HUES64 (cell line): ENCODE measurements at regions not wholly inside any gene's neighbourhood (a gene's known extent, or its start where the extent isn't known, plus 50 kb on each side); places are given as distances from the start of the nearest gene placed in this dataset.

Source experiments
- H3K27ac ChIP-seq: 2 replicates; pipeline ENCODE4 v1.7.0; 2013; ENCODE audit warnings: low read depth, low read length, inconsistent platforms
- H3K27me3 ChIP-seq: 2 replicates; pipeline ENCODE4 v1.6.1; 2013; ENCODE audit warnings: mild to moderate bottlenecking, low read length; ENCODE audit not compliant: insufficient read depth
- H3K36me3 ChIP-seq: 2 replicates; pipeline ENCODE4 v1.6.1; 2013; ENCODE audit warnings: mild to moderate bottlenecking, low read length; ENCODE audit not compliant: insufficient read depth
- H3K4me1 ChIP-seq: 2 replicates; pipeline ENCODE4 v1.6.1; 2013; ENCODE audit warnings: mild to moderate bottlenecking, low read length, moderate library complexity; ENCODE audit not compliant: insufficient read depth
- H3K4me3 ChIP-seq: 2 replicates; pipeline ENCODE4 v1.5.1; 2013; ENCODE audit warnings: mild to moderate bottlenecking, low read length, moderate library complexity
- H3K9ac ChIP-seq: 2 replicates; pipeline ENCODE4 v1.6.1; 2013; ENCODE audit warnings: mild to moderate bottlenecking, low read depth, low read length
- H3K9me3 ChIP-seq: 2 replicates; pipeline ENCODE4 v1.6.1; 2013; ENCODE audit warnings: low read depth, low read length; ENCODE audit not compliant: insufficient read depth
- WGBS: fragments of 150-250, 120-280 bp; methylation state at CpG from one replicate; pipeline ENCODE4 v1.1.7; 2013; ENCODE audit warnings: missing lambda C conversion rate; 5-methylcytosine and 5-hydroxymethylcytosine counted together

GRCh38 chr4:108527723-108528122 lies 92.7 kb upstream of the RPL34 start:
- no peak overlapping the region for H3K4me3 ChIP-seq
- no peaks in the 10 kb centered on the region for H3K9me3 ChIP-seq
- no peaks in the 10 kb centered on the region for H3K27me3 ChIP-seq
- no peak overlapping the region for H3K9ac ChIP-seq
- no peaks in the 10 kb centered on the region for H3K36me3 ChIP-seq
- WGBS, result 94% methylated on average over 2 of the region's 2 CpGs
- no peak overlapping the region for H3K27ac ChIP-seq
- peaks cover 8% of the 10 kb centered on the region; the same call in 1 of the 2 replicates for H3K4me1 ChIP-seq

- no peak overlapping the region for H3K4me3 ChIP-seq
- WGBS, result 96% methylated on average over 1 of the region's 1 CpG
- H3K9me3 ChIP-seq, result no peaks in the 10 kb centered on the region
These were observed 99.6 kb upstream of the RPL34 start for GRCh38 chr4:108520807-108521206.

GRCh38 chr4:108519911-108520601 lies 100.3 kb upstream of the RPL34 start:
- no peak overlapping the region for H3K4me3 ChIP-seq
- no peak overlapping the region for H3K27ac ChIP-seq
- H3K4me1 ChIP-seq, result no peaks in the 10 kb centered on the region
- no peaks in the 10 kb centered on the region for H3K27me3 ChIP-seq
- H3K9ac ChIP-seq, result no peak overlapping the region
- WGBS, result 94% methylated on average over 4 of the region's 4 CpGs
- H3K9me3 ChIP-seq, result no peaks in the 10 kb centered on the region
- no peaks in the 10 kb centered on the region for H3K36me3 ChIP-seq

More at GRCh38 chr4:108520807-108521206, 99.6 kb upstream of the RPL34 start:
- Histone ChIP-seq H3K4me1 (no peaks in the 10 kb centered on the region), H3K36me3 (no peaks in the 10 kb centered on the region), H3K27me3 (no peaks in the 10 kb centered on the region), H3K27ac (no peak overlapping the region), H3K9ac (no peak overlapping the region)

GRCh38 chr4:108519208-108519833 lies 101.1 kb upstream of the RPL34 start:
- Histone ChIP-seq H3K27ac (no peak overlapping the region), H3K9me3 (no peaks in the 10 kb centered on the region), H3K27me3 (no peaks in the 10 kb centered on the region), H3K9ac (no peak overlapping the region), H3K4me1 (no peaks in the 10 kb centered on the region), H3K36me3 (no peaks in the 10 kb centered on the region), H3K4me3 (no peak overlapping the region)

- H3K36me3 ChIP-seq, result no peaks in the 10 kb centered on the region
- no peak overlapping the region for H3K27ac ChIP-seq
- WGBS, result 37% methylated on average over 16 of the region's 17 CpGs
- no peak overlapping the region for H3K9ac ChIP-seq
- H3K4me3 ChIP-seq, result peak overlapping the region; percentile 23; the same call in 1 of the 2 replicates
- H3K4me1 ChIP-seq, result peaks cover 3% of the 10 kb centered on the region; the same call in 1 of the 2 replicates
- no peaks in the 10 kb centered on the region for H3K9me3 ChIP-seq
- H3K27me3 ChIP-seq, result peaks cover 20% of the 10 kb centered on the region
These were observed 107.5 kb upstream of the RPL34 start for GRCh38 chr4:108512615-108513505.

- no peaks in the 10 kb centered on the region for H3K36me3 ChIP-seq
- peaks cover 20% of the 10 kb centered on the region for H3K27me3 ChIP-seq
- H3K4me3 ChIP-seq, result no peak overlapping the region
- 81% methylated on average over 2 of the region's 2 CpGs for WGBS
- no peak overlapping the region for H3K9ac ChIP-seq
- H3K4me1 ChIP-seq, result peaks cover 3% of the 10 kb centered on the region; the same call in 1 of the 2 replicates
- no peaks in the 10 kb centered on the region for H3K9me3 ChIP-seq
- H3K27ac ChIP-seq, result no peak overlapping the region
These were observed 108.8 kb upstream of the RPL34 start for GRCh38 chr4:108511618-108512017.

GRCh38 chr4:108502356-108502755 lies 118.0 kb upstream of the RPL34 start:
- Histone ChIP-seq H3K27me3 (no peaks in the 10 kb centered on the region), H3K36me3 (no peaks in the 10 kb centered on the region), H3K9ac (no peak overlapping the region), H3K9me3 (peaks cover 16% of the 10 kb centered on the region), H3K4me1 (no peaks in the 10 kb centered on the region), H3K4me3 (no peak overlapping the region), H3K27ac (no peak overlapping the region)
- WGBS, result 93% methylated on average over 2 of the region's 2 CpGs

GRCh38 chr4:108498925-108499324 lies 121.5 kb upstream of the RPL34 start:
- H3K27ac ChIP-seq, result no peak overlapping the region
- 87% methylated on average over 3 of the region's 3 CpGs for WGBS
- no peaks in the 10 kb centered on the region for H3K27me3 ChIP-seq
- H3K9ac ChIP-seq, result no peak overlapping the region
- no peaks in the 10 kb centered on the region for H3K4me1 ChIP-seq
- H3K36me3 ChIP-seq, result no peaks in the 10 kb centered on the region
- H3K4me3 ChIP-seq, result no peak overlapping the region
- peaks cover 21% of the 10 kb centered on the region for H3K9me3 ChIP-seq

- H3K27me3 ChIP-seq, result no peaks in the 10 kb centered on the region
- peaks cover 9% of the 10 kb centered on the region; the same call in 1 of the 2 replicates for H3K9me3 ChIP-seq
- H3K27ac ChIP-seq, result no peak overlapping the region
- H3K4me3 ChIP-seq, result no peak overlapping the region
- no peak overlapping the region for H3K9ac ChIP-seq
- H3K36me3 ChIP-seq, result no peaks in the 10 kb centered on the region
- H3K4me1 ChIP-seq, result no peaks in the 10 kb centered on the region
These were observed 126.8 kb upstream of the RPL34 start for GRCh38 chr4:108493596-108493931.

GRCh38 chr4:108492816-108493595 lies 127.4 kb upstream of the RPL34 start:
- Histone ChIP-seq H3K4me1 (no peaks in the 10 kb centered on the region), H3K27ac (no peak overlapping the region), H3K36me3 (no peaks in the 10 kb centered on the region), H3K4me3 (no peak overlapping the region), H3K9ac (no peak overlapping the region), H3K27me3 (no peaks in the 10 kb centered on the region), H3K9me3 (peaks cover 9% of the 10 kb centered on the region; the same call in 1 of the 2 replicates)
- 41% methylated on average over 4 of the region's 4 CpGs for WGBS
